ENCODE measurements at regions not wholly inside any gene's neighbourhood (a gene's known extent, or its start where the extent isn't known, plus 50 kb on each side); places are given as distances from the start of the nearest gene placed in this dataset.
A peak's percentile ranks its signal among the peaks of the same experiment; 100 is the strongest.

GRCh38 chr9:107933516-107933915 lies 443.9 kb upstream of the KLF4 start:
- TF ChIP-seq EZH2phosphoT487 (IDR thresholded peaks at IDR 0.05; ENCODE audit: borderline replicate concordance, low read length): no peak
- no peak for TF ChIP-seq CTCF (conservative IDR thresholded peaks at IDR 0.05; ENCODE audit: low read depth, low read length)
- TF ChIP-seq EZH2 (IDR thresholded peaks at IDR 0.05; ENCODE audit: low read length, unreplicated experiment): no peak
- ATAC-seq: peak; percentile 22; the same call in 1 of the 2 replicates
- peak overlapping the region; percentile 73 for H3K27ac ChIP-seq (ENCODE audit: low read length)
- peak overlapping the region; percentile 19; the same call in 1 of the 2 replicates for H3K4me3 ChIP-seq (ENCODE audit: low read length)
- H3K4me1 ChIP-seq (ENCODE audit: insufficient read depth, low read length): peaks cover 19% of the 10 kb centered on the region
- H3F3A ChIP-seq (ENCODE audit: low read length, unreplicated experiment): no peaks in the 10 kb centered on the region
- no peaks in the 10 kb centered on the region for H3K36me3 ChIP-seq (ENCODE audit: low read depth, low read length)
- BruUV-seq (replicated peaks): no TSS peak
- H3K9me2 ChIP-seq (replicated peaks; ENCODE audit: low read length): no peaks in the 10 kb centered on the region
- no peaks in the 10 kb centered on the region for H3K79me2 ChIP-seq (ENCODE audit: low read length)
- H3K9me3 ChIP-seq (ENCODE audit: low read length): no peaks in the 10 kb centered on the region
- CTCF ChIA-PET: interaction anchor here (0.6 kb wide), 1 partner anchor 895 kb away, joined by 4 read pairs; no protein-coding TSS in a partner anchor
- peak; percentile 63 for DNase-seq
- H2AFZ ChIP-seq (ENCODE audit: low read length): peak overlapping the region; percentile 11; the same call in 1 of the 2 replicates
- intact Hi-C loops (cut with micrococcal nuclease): no loop called here
- H4K20me1 ChIP-seq (ENCODE audit: low read length): no peaks in the 10 kb centered on the region
- H3K27me3 ChIP-seq (ENCODE audit: low read length): no peaks in the 10 kb centered on the region
- POLR2A ChIA-PET (ENCODE audit: unreplicated experiment): no interaction called here
- peak overlapping the region; percentile 28 for H3K9ac ChIP-seq (ENCODE audit: low read length)
- peak overlapping the region; percentile 61 for H3K4me2 ChIP-seq (ENCODE audit: low read length)

GRCh38 chr9:107933097-107933496 lies 443.5 kb upstream of the KLF4 start:
- Histone ChIP-seq H3K9me3 (ENCODE audit: low read length) (no peaks in the 10 kb centered on the region), H4K20me1 (ENCODE audit: low read length) (no peaks in the 10 kb centered on the region), H2AFZ (ENCODE audit: low read length) (peak overlapping the region; percentile 11; the same call in 1 of the 2 replicates), H3K4me2 (ENCODE audit: low read length) (peak overlapping the region; percentile 61), H3K9ac (ENCODE audit: low read length) (peak overlapping the region; percentile 28), H3K27me3 (ENCODE audit: low read length) (no peaks in the 10 kb centered on the region), H3K79me2 (ENCODE audit: low read length) (no peaks in the 10 kb centered on the region), H3K27ac (ENCODE audit: low read length) (peak overlapping the region; percentile 73), H3K4me1 (ENCODE audit: insufficient read depth, low read length) (peaks cover 19% of the 10 kb centered on the region), H3K4me3 (ENCODE audit: low read length) (peak overlapping the region; percentile 19; the same call in 1 of the 2 replicates), H3F3A (ENCODE audit: low read length, unreplicated experiment) (no peaks in the 10 kb centered on the region), H3K9me2 (replicated peaks; ENCODE audit: low read length) (no peaks in the 10 kb centered on the region), H3K36me3 (ENCODE audit: low read depth, low read length) (no peaks in the 10 kb centered on the region)
- BruUV-seq (replicated peaks): no TSS peak
- TF ChIP-seq EZH2 (IDR thresholded peaks at IDR 0.05; ENCODE audit: low read length, unreplicated experiment) (no peak), CTCF (conservative IDR thresholded peaks at IDR 0.05; ENCODE audit: low read depth, low read length) (no peak), EZH2phosphoT487 (IDR thresholded peaks at IDR 0.05; ENCODE audit: borderline replicate concordance, low read length) (no peak)
- intact Hi-C loops (cut with micrococcal nuclease): no loop called here
- POLR2A ChIA-PET (ENCODE audit: unreplicated experiment): interaction anchor here (0.5 kb wide), 1 partner anchor 443 kb away, joined by 5 read pairs; the partner anchor contains the start of gene KLF4
- ATAC-seq: peak; percentile 37; the same call in 1 of the 2 replicates
- peak; percentile 49 for DNase-seq
- CTCF ChIA-PET: interaction anchor here (0.6 kb wide), 1 partner anchor 895 kb away, joined by 4 read pairs; no protein-coding TSS in a partner anchor

GRCh38 chr9:107932601-107933000 lies 443.0 kb upstream of the KLF4 start:
- Histone ChIP-seq H3F3A (ENCODE audit: low read length, unreplicated experiment) (no peaks in the 10 kb centered on the region), H3K4me3 (ENCODE audit: low read length) (no peak overlapping the region), H3K4me2 (ENCODE audit: low read length) (peak overlapping the region; percentile 61; the same call in 1 of the 2 replicates), H3K9me3 (ENCODE audit: low read length) (no peaks in the 10 kb centered on the region), H3K36me3 (ENCODE audit: low read depth, low read length) (no peaks in the 10 kb centered on the region), H3K79me2 (ENCODE audit: low read length) (no peaks in the 10 kb centered on the region), H3K27me3 (ENCODE audit: low read length) (no peaks in the 10 kb centered on the region), H4K20me1 (ENCODE audit: low read length) (no peaks in the 10 kb centered on the region), H3K9me2 (replicated peaks; ENCODE audit: low read length) (no peaks in the 10 kb centered on the region), H3K27ac (ENCODE audit: low read length) (peak overlapping the region; percentile 73), H2AFZ (ENCODE audit: low read length) (no peak overlapping the region; the same call in 1 of the 2 replicates), H3K4me1 (ENCODE audit: insufficient read depth, low read length) (peaks cover 19% of the 10 kb centered on the region), H3K9ac (ENCODE audit: low read length) (no peak overlapping the region)
- CTCF ChIA-PET: no interaction called here
- TF ChIP-seq EZH2phosphoT487 (IDR thresholded peaks at IDR 0.05; ENCODE audit: borderline replicate concordance, low read length) (no peak), CTCF (conservative IDR thresholded peaks at IDR 0.05; ENCODE audit: low read depth, low read length) (no peak), EZH2 (IDR thresholded peaks at IDR 0.05; ENCODE audit: low read length, unreplicated experiment) (no peak)
- POLR2A ChIA-PET (ENCODE audit: unreplicated experiment): interaction anchor here (0.5 kb wide), 1 partner anchor 443 kb away, joined by 5 read pairs; the partner anchor contains the start of gene KLF4
- intact Hi-C loops (cut with micrococcal nuclease): no loop called here
- BruUV-seq (replicated peaks): no TSS peak
- DNase-seq (no peak), ATAC-seq (no peak)
